GM06990 (cell line): ENCODE measurements at regions not wholly inside any gene's neighbourhood (a gene's known extent, or its start where the extent isn't known, plus 50 kb on each side); places are given as distances from the start of the nearest gene placed in this dataset.

ENCODE experiments used
- DNase-seq: peaks from one replicate; pipeline ENCODE4 v3.0.0-alpha.2; 2011; ENCODE audit not compliant: insufficient read length; ENCODE audit errors: extremely low read depth
- H3K27me3 ChIP-seq: replicated peaks from 2 replicates; pipeline ENCODE4 v1.6.0; 2011; ENCODE audit warnings: low read length; ENCODE audit not compliant: control insufficient read depth, insufficient read depth
- H3K36me3 ChIP-seq: 2 replicates; pipeline ENCODE4 v1.5.1; 2011; ENCODE audit warnings: low read length; ENCODE audit not compliant: control insufficient read depth, insufficient read depth
- H3K4me3 ChIP-seq: replicated peaks from 2 replicates; pipeline ENCODE4 v1.5.1; 2011; ENCODE audit warnings: low read depth, mild to moderate bottlenecking, control low read depth, low read length
- TF ChIP-seq, protein P1 (sequence below): IDR thresholded peaks from 2 replicates; pipeline ENCODE4 v1.5.1; 2011; ENCODE audit warnings: low read length, control low read depth, mild to moderate bottlenecking, inconsistent platforms; ENCODE audit not compliant: insufficient read depth, poor library complexity, severe bottlenecking

- Histone ChIP-seq H3K27me3 (no peaks in the 10 kb centered on the region), H3K4me3 (no peak overlapping the region), H3K36me3 (no peaks in the 10 kb centered on the region)
- no peak for DNase-seq
- TF ChIP-seq, protein P1, sequence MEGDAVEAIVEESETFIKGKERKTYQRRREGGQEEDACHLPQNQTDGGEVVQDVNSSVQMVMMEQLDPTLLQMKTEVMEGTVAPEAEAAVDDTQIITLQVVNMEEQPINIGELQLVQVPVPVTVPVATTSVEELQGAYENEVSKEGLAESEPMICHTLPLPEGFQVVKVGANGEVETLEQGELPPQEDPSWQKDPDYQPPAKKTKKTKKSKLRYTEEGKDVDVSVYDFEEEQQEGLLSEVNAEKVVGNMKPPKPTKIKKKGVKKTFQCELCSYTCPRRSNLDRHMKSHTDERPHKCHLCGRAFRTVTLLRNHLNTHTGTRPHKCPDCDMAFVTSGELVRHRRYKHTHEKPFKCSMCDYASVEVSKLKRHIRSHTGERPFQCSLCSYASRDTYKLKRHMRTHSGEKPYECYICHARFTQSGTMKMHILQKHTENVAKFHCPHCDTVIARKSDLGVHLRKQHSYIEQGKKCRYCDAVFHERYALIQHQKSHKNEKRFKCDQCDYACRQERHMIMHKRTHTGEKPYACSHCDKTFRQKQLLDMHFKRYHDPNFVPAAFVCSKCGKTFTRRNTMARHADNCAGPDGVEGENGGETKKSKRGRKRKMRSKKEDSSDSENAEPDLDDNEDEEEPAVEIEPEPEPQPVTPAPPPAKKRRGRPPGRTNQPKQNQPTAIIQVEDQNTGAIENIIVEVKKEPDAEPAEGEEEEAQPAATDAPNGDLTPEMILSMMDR, result no peak
These were observed 62.9 kb upstream of the PIM1 start for GRCh38 chr6:37106982-37107491.

GRCh38 chr6:37109714-37110499, 60.0 kb upstream of the PIM1 start:
- Histone ChIP-seq H3K36me3 (no peaks in the 10 kb centered on the region), H3K4me3 (no peak overlapping the region), H3K27me3 (no peaks in the 10 kb centered on the region)
- TF ChIP-seq, protein P1, result no peak
- no peak for DNase-seq

DNA sequence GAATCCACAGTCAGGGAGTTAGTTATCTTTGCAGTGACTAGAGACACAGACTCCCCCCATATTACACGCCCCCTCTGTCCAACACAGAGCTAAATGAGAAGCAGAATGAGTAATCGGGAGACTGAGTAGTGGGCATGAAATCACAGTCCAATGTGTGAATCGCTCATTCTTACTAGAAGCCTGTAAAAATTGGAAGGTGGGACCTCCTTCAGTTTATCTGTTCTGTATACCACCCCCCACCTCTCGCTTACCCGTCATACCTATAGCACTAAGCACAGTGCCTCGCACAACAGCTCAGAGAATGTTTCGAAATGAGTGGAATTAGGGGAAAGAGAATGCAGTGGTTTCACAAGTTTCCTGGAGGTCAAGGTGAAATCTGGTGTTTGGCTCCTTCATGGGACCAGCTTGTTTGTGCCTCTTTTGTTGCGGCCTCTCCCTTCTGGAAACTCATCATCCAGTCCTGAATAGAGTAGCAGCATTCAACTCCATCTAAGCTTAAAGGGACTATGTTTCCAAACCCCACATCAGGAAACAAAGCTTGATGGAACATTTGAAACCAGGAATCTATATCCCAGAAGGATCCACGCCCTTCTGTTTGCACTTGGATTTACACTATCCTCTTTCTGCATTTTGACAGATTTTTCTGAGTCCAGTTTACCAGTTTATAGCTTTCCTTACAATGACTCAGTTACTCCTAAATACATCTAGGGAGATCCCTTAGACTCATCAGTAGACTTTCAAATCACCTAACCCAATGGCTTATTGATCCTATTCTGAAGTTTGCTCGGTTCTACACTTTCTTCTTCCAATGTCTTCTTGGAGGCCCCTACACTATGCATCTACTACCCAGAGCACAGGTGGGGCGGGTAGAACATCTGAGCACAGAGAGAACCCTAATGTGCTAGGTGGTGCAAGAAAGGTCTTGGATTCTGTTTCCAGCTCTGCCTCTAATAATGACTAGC, 59.2 kb upstream of the PIM1 start:
- Histone ChIP-seq H3K4me3 (no peak overlapping the region), H3K36me3 (no peaks in the 10 kb centered on the region), H3K27me3 (no peaks in the 10 kb centered on the region; the same call in 1 of the 2 replicates)
- no peak for DNase-seq
- TF ChIP-seq, protein P1, result no peak

GRCh38 chr6:37113976-37114375, 56.0 kb upstream of the PIM1 start:
- TF ChIP-seq, protein P1, result no peak
- Histone ChIP-seq H3K27me3 (no peaks in the 10 kb centered on the region; the same call in 1 of the 2 replicates), H3K4me3 (no peak overlapping the region), H3K36me3 (no peaks in the 10 kb centered on the region)
- DNase-seq, result no peak

- TF ChIP-seq, protein P1, result no peak
- no peaks in the 10 kb centered on the region; the same call in 1 of the 2 replicates for H3K27me3 ChIP-seq
- no peak overlapping the region for H3K4me3 ChIP-seq
- no peak for DNase-seq
- no peaks in the 10 kb centered on the region for H3K36me3 ChIP-seq
These were observed 55.3 kb upstream of the PIM1 start for GRCh38 chr6:37114612-37115011.
